Peyer's patch (tissue), 4 donors: ENCODE measurements at regions not wholly inside any gene's neighbourhood (a gene's known extent, or its start where the extent isn't known, plus 50 kb on each side); places are given as distances from the start of the nearest gene placed in this dataset.

Source experiments
- DNase-seq, 3 donors: peaks; one replicate each; pipeline ENCODE4 v3.0.0-alpha.2; 2017 to 2019
- H3K27ac ChIP-seq, 4 donors: fragments of 200-600 bp; sonication (generic); one replicate each; pipeline ENCODE4 v1.5.1; 2016 to 2019
- H3K27me3 ChIP-seq, 2 donors: fragments of 200-600 bp; sonication (generic); one replicate each; pipeline ENCODE4 v1.5.1; 2019
- H3K36me3 ChIP-seq, 3 donors: fragments of 200-600 bp; sonication (generic); one replicate each; pipeline ENCODE4 v1.5.1; 2016 to 2019
- H3K4me1 ChIP-seq, 4 donors: fragments of 200-600 bp; sonication (generic); one replicate each; pipeline ENCODE4 v1.5.1; 2016 to 2019
- H3K4me3 ChIP-seq, 4 donors: fragments of 200-600 bp; sonication (generic); 1 replicate in 3 of 4; 2 replicates in 1 of 4; pipeline ENCODE4 v1.5.1; 2016 to 2019; ENCODE audit warnings: mild to moderate bottlenecking in 1 of 4
- H3K9me3 ChIP-seq, 4 donors: fragments of 200-600 bp; sonication (generic); one replicate each; pipeline ENCODE4 v1.5.1; 2016 to 2019; ENCODE audit warnings: mild to moderate bottlenecking in 1 of 4
- CTCF ChIP-seq, 6 experiments: fragments of 450-650 bp in 4 of 6; fragments of 200-600 bp in 2 of 6; sonication (generic) in 1 of 6; IDR thresholded peaks; one replicate each; pipeline ENCODE4 v1.5.1; 2017 to 2019; ENCODE audit warnings: antibody characterized with exemption in 6 of 6, mild to moderate bottlenecking in 3 of 6, moderate library complexity in 1 of 6
- POLR2A ChIP-seq, 2 donors: fragments of 450-650 bp; IDR thresholded peaks; one replicate each; pipeline ENCODE4 v1.5.1; 2017; ENCODE audit warnings: antibody characterized with exemption in 2 of 2, mild to moderate bottlenecking in 2 of 2, moderate library complexity in 2 of 2

- H3K27me3 ChIP-seq = no peaks in the 10 kb centered on the region
- H3K36me3 ChIP-seq = no peaks in the 10 kb centered on the region
- no peak overlapping the region for H3K27ac ChIP-seq
- no peak for DNase-seq
- no peak for TF ChIP-seq POLR2A (IDR thresholded peaks at IDR 0.05)
- no peak for TF ChIP-seq CTCF (IDR thresholded peaks at IDR 0.05)
- no peaks in the 10 kb centered on the region for H3K4me1 ChIP-seq
- H3K9me3 ChIP-seq = no peaks in the 10 kb centered on the region
- no peak overlapping the region for H3K4me3 ChIP-seq
Observed at GRCh38 chr10:107803546-107803945, 639.0 kb upstream of the SORCS1 start.

- no peaks in the 10 kb centered on the region for H3K4me1 ChIP-seq
- H3K27ac ChIP-seq = no peak overlapping the region
- no peak overlapping the region for H3K4me3 ChIP-seq
- DNase-seq = no peak
- TF ChIP-seq CTCF (IDR thresholded peaks at IDR 0.05) (no peak), POLR2A (IDR thresholded peaks at IDR 0.05) (no peak)
- H3K9me3 ChIP-seq = no peaks in the 10 kb centered on the region
- no peaks in the 10 kb centered on the region for H3K36me3 ChIP-seq
- H3K27me3 ChIP-seq = no peaks in the 10 kb centered on the region
Observed at GRCh38 chr10:107800061-107800460, 635.6 kb upstream of the SORCS1 start.

GRCh38 chr10:107790271-107790670, 625.8 kb upstream of the SORCS1 start:
- TF ChIP-seq CTCF (IDR thresholded peaks at IDR 0.05) (no peak), POLR2A (IDR thresholded peaks at IDR 0.05) (no peak)
- H3K36me3 ChIP-seq = no peaks in the 10 kb centered on the region
- H3K4me3 ChIP-seq = no peak overlapping the region
- H3K27ac ChIP-seq = no peak overlapping the region
- no peaks in the 10 kb centered on the region for H3K9me3 ChIP-seq
- H3K27me3 ChIP-seq = no peaks in the 10 kb centered on the region
- no peak for DNase-seq
- H3K4me1 ChIP-seq = no peaks in the 10 kb centered on the region

- H3K27ac ChIP-seq = no peak overlapping the region
Observed at GRCh38 chr10:107771066-107771465, 606.6 kb upstream of the SORCS1 start.

GRCh38 chr10:107767185-107767584, 602.7 kb upstream of the SORCS1 start:
- H3K9me3 ChIP-seq = no peaks in the 10 kb centered on the region
- TF ChIP-seq POLR2A (IDR thresholded peaks at IDR 0.05) (no peak), CTCF (IDR thresholded peaks at IDR 0.05) (no peak)
- DNase-seq = no peak
- no peak overlapping the region for H3K27ac ChIP-seq
- no peaks in the 10 kb centered on the region for H3K36me3 ChIP-seq
- H3K4me3 ChIP-seq = no peak overlapping the region
- no peaks in the 10 kb centered on the region for H3K4me1 ChIP-seq
- H3K27me3 ChIP-seq = no peaks in the 10 kb centered on the region

More at GRCh38 chr10:107771066-107771465, 606.6 kb upstream of the SORCS1 start:
- no peaks in the 10 kb centered on the region for H3K36me3 ChIP-seq
- H3K27me3 ChIP-seq = no peaks in the 10 kb centered on the region
- no peak for DNase-seq
- TF ChIP-seq POLR2A (IDR thresholded peaks at IDR 0.05) (no peak), CTCF (IDR thresholded peaks at IDR 0.05) (no peak)
- H3K9me3 ChIP-seq = no peaks in the 10 kb centered on the region
- no peaks in the 10 kb centered on the region for H3K4me1 ChIP-seq
- H3K4me3 ChIP-seq = no peak overlapping the region

- no peaks in the 10 kb centered on the region for H3K9me3 ChIP-seq
- no peaks in the 10 kb centered on the region for H3K4me1 ChIP-seq
- H3K27ac ChIP-seq = no peak overlapping the region
- H3K4me3 ChIP-seq = no peak overlapping the region
- H3K36me3 ChIP-seq = no peaks in the 10 kb centered on the region
- no peaks in the 10 kb centered on the region for H3K27me3 ChIP-seq
- TF ChIP-seq CTCF (IDR thresholded peaks at IDR 0.05) (no peak), POLR2A (IDR thresholded peaks at IDR 0.05) (no peak)
- DNase-seq = no peak
Observed at GRCh38 chr10:107754814-107755213, 590.3 kb upstream of the SORCS1 start.
